Esophagus (tissue), 2 donors: ENCODE measurements at regions not wholly inside any gene's neighbourhood (a gene's known extent, or its start where the extent isn't known, plus 50 kb on each side); places are given as distances from the start of the nearest gene placed in this dataset.

Experiments used
- H3K27ac ChIP-seq, 2 donors: one replicate each; pipeline ENCODE4 v1.5.1; 2013; ENCODE audit warnings: low read depth in 2 of 2, mild to moderate bottlenecking in 2 of 2, inconsistent platforms in 1 of 2, low read length in 1 of 2, moderate library complexity in 1 of 2
- H3K27me3 ChIP-seq, 2 donors: one replicate each; pipeline ENCODE4 v1.6.1; 2013; ENCODE audit warnings: low read length in 2 of 2, control low read depth in 1 of 2, mild to moderate bottlenecking in 1 of 2; ENCODE audit not compliant: insufficient read depth in 2 of 2, control insufficient read depth in 1 of 2
- H3K36me3 ChIP-seq, 2 donors: one replicate each; pipeline ENCODE4 v1.6.1; 2013; ENCODE audit warnings: low read length in 1 of 2; ENCODE audit not compliant: control insufficient read depth in 2 of 2, insufficient read depth in 2 of 2
- H3K4me1 ChIP-seq, 2 donors: one replicate each; pipeline ENCODE4 v1.6.1; 2013; ENCODE audit warnings: low read length in 1 of 2; ENCODE audit not compliant: control insufficient read depth in 2 of 2, insufficient read depth in 2 of 2
- H3K4me3 ChIP-seq, 2 donors: one replicate each; pipeline ENCODE4 v1.5.1; 2013; ENCODE audit warnings: low read length in 2 of 2, mild to moderate bottlenecking in 2 of 2, low read depth in 1 of 2, moderate library complexity in 1 of 2
- H3K9me3 ChIP-seq, 2 donors: one replicate each; pipeline ENCODE4 v1.6.1; 2013; ENCODE audit warnings: mild to moderate bottlenecking in 2 of 2, low read depth in 1 of 2, low read length in 1 of 2, moderate library complexity in 1 of 2; ENCODE audit not compliant: control insufficient read depth in 2 of 2, insufficient read depth in 1 of 2
- WGBS, 2 donors: extraction: QIAGEN DNeasy Blood & Tissue Kit; methylation state at CpG; one replicate each; pipeline ENCODE4 v1.1.7; 2013; 5-methylcytosine and 5-hydroxymethylcytosine counted together
- donor health status: healthy with polysubstance abuse.
- donor health status: Bipolar disorder and iron deficiency.

- Histone ChIP-seq H3K4me3 (no peak overlapping the region), H3K9me3 (no peaks in the 10 kb centered on the region), H3K27me3 (no peaks in the 10 kb centered on the region), H3K36me3 (no peaks in the 10 kb centered on the region), H3K27ac (no peak overlapping the region), H3K4me1 (no peaks in the 10 kb centered on the region)
- 59 to 75% methylated on average over 2 of the region's 2 CpGs for WGBS, 2 donors
Measured at GRCh38 chr13:73995736-73996135, 138.5 kb downstream of the KLF12 start.

- no peaks in the 10 kb centered on the region for H3K4me1 ChIP-seq
- no peak overlapping the region for H3K27ac ChIP-seq
- H3K9me3 ChIP-seq: no peaks in the 10 kb centered on the region
- H3K36me3 ChIP-seq: no peaks in the 10 kb centered on the region
- H3K4me3 ChIP-seq: no peak overlapping the region
- H3K27me3 ChIP-seq: no peaks in the 10 kb centered on the region
Measured at GRCh38 chr13:73993661-73994060, 140.5 kb downstream of the KLF12 start.

GRCh38 chr13:73991884-73992283 is 142.3 kb downstream of the KLF12 start:
- Histone ChIP-seq H3K27ac (no peak overlapping the region), H3K4me3 (no peak overlapping the region), H3K9me3 (no peaks in the 10 kb centered on the region), H3K4me1 (no peaks in the 10 kb centered on the region), H3K27me3 (no peaks in the 10 kb centered on the region), H3K36me3 (no peaks in the 10 kb centered on the region)
- 84 to 94% methylated on average over 3 of the region's 3 CpGs for WGBS, 2 donors

GRCh38 chr13:73991384-73991783 is 142.8 kb downstream of the KLF12 start:
- Histone ChIP-seq H3K27me3 (no peaks in the 10 kb centered on the region), H3K4me1 (no peaks in the 10 kb centered on the region), H3K27ac (no peak overlapping the region), H3K36me3 (no peaks in the 10 kb centered on the region), H3K9me3 (no peaks in the 10 kb centered on the region), H3K4me3 (no peak overlapping the region)
- 87 to 90% methylated on average over 1 of the region's 1 CpG for WGBS, 2 donors

GRCh38 chr13:73989244-73989843 is 144.9 kb downstream of the KLF12 start:
- WGBS, 2 donors: 77 to 98% methylated on average over 4 of the region's 4 CpGs
- Histone ChIP-seq H3K4me1 (peaks cover 0 to 3% of the 10 kb centered on the region in 2 donors), H3K27ac (no peak overlapping the region), H3K9me3 (no peaks in the 10 kb centered on the region), H3K4me3 (no peak overlapping the region), H3K27me3 (no peaks in the 10 kb centered on the region), H3K36me3 (no peaks in the 10 kb centered on the region)

- H3K27me3 ChIP-seq: no peaks in the 10 kb centered on the region
- H3K4me3 ChIP-seq: no peak overlapping the region
- 93 to 94% methylated on average over 1 of the region's 1 CpG for WGBS, 2 donors
- peaks cover 0 to 3% of the 10 kb centered on the region in 2 donors for H3K4me1 ChIP-seq
- H3K9me3 ChIP-seq: no peaks in the 10 kb centered on the region
- H3K27ac ChIP-seq: no peak overlapping the region
- H3K36me3 ChIP-seq: no peaks in the 10 kb centered on the region
Measured at GRCh38 chr13:73988461-73988860, 145.7 kb downstream of the KLF12 start.

GRCh38 chr13:73987618-73988017 is 146.6 kb downstream of the KLF12 start:
- Histone ChIP-seq H3K27me3 (no peaks in the 10 kb centered on the region), H3K36me3 (no peaks in the 10 kb centered on the region), H3K27ac (no peak overlapping the region), H3K4me1 (peaks cover 0 to 3% of the 10 kb centered on the region in 2 donors), H3K9me3 (no peaks in the 10 kb centered on the region), H3K4me3 (no peak overlapping the region)
- 88 to 94% methylated on average over 1 of the region's 1 CpG for WGBS, 2 donors

GRCh38 chr13:73985783-73986182 is 148.4 kb downstream of the KLF12 start:
- H3K27me3 ChIP-seq: no peaks in the 10 kb centered on the region

GRCh38 chr13:73984949-73985691 is 149.1 kb downstream of the KLF12 start:
- H3K9me3 ChIP-seq: no peaks in the 10 kb centered on the region
- peaks cover 0 to 3% of the 10 kb centered on the region in 2 donors for H3K4me1 ChIP-seq
- H3K36me3 ChIP-seq: no peaks in the 10 kb centered on the region
- no peaks in the 10 kb centered on the region for H3K27me3 ChIP-seq
- H3K27ac ChIP-seq: no peak overlapping the region
- no peak overlapping the region for H3K4me3 ChIP-seq
- WGBS, 2 donors: 84 to 88% methylated on average over 11 of the region's 11 CpGs

More at GRCh38 chr13:73985783-73986182, 148.4 kb downstream of the KLF12 start:
- no peak overlapping the region for H3K4me3 ChIP-seq
- 68 to 75% methylated on average over 3 of the region's 3 CpGs for WGBS, 2 donors
- H3K36me3 ChIP-seq: no peaks in the 10 kb centered on the region
- no peaks in the 10 kb centered on the region for H3K9me3 ChIP-seq
- no peak overlapping the region for H3K27ac ChIP-seq
- peaks cover 0 to 3% of the 10 kb centered on the region in 2 donors for H3K4me1 ChIP-seq

- no peaks in the 10 kb centered on the region for H3K36me3 ChIP-seq
- 93 to 96% methylated on average over 11 of the region's 11 CpGs for WGBS, 2 donors
Measured at GRCh38 chr13:73984201-73984600, 150.0 kb downstream of the KLF12 start.

More at GRCh38 chr13:73984201-73984600, 150.0 kb downstream of the KLF12 start:
- Histone ChIP-seq H3K4me1 (peaks cover 0 to 3% of the 10 kb centered on the region in 2 donors), H3K4me3 (no peak overlapping the region), H3K9me3 (no peaks in the 10 kb centered on the region), H3K27ac (no peak overlapping the region), H3K27me3 (no peaks in the 10 kb centered on the region)
